Activated B cell treated with CpG ODN at 0.5 μM for 24 hours (primary cell): ENCODE measurements at regions not wholly inside any gene's neighbourhood (a gene's known extent, or its start where the extent isn't known, plus 50 kb on each side); places are given as distances from the start of the nearest gene placed in this dataset.

Experiments
- ATAC-seq: fragments of 200-7000 bp; cut with Tn5 transposase; one replicate; pipeline ENCODE4 v1.10.0; 2021; ENCODE audit warnings: low read depth, mild to moderate bottlenecking, moderate library complexity
- CTCF ChIA-PET: fragments of 350-600 bp; sonication (Branson Sonifier 250); formaldehyde crosslinking; loops from one replicate; lab custom pipeline; 2021; ENCODE audit warnings: antibody characterized with exemption; lab: Charles Lee
- POLR2A ChIA-PET: fragments of 350-600 bp; sonication (Branson Sonifier 250); formaldehyde crosslinking; loops from one replicate; lab custom pipeline; 2021; ENCODE audit warnings: antibody characterized with exemption; lab: Charles Lee
- DNase-seq: peaks from one replicate; pipeline ENCODE4 v3.0.0; 2022
- H3K27ac Mint-ChIP-seq: one replicate; pipeline ENCODE4 v1.8.0; 2020; ENCODE audit warnings: mixed read lengths
- H3K27me3 Mint-ChIP-seq: one replicate; pipeline ENCODE4 v1.8.0; 2021; ENCODE audit warnings: mixed read lengths
- H3K36me3 Mint-ChIP-seq: one replicate; pipeline ENCODE4 v1.8.0; 2021; ENCODE audit warnings: low read depth, mixed read lengths
- H3K4me1 Mint-ChIP-seq: one replicate; pipeline ENCODE4 v1.8.0; 2021; ENCODE audit warnings: mixed read lengths
- H3K4me3 Mint-ChIP-seq: one replicate; pipeline ENCODE4 v1.8.0; 2020; ENCODE audit warnings: mild to moderate bottlenecking, mixed read lengths
- H3K9me3 Mint-ChIP-seq: one replicate; pipeline ENCODE4 v1.8.0; 2020; ENCODE audit warnings: mixed read lengths
- CTCF ChIP-seq: fragments of 200-600 bp; IDR thresholded peaks from one replicate; pipeline ENCODE4 v1.8.0; 2022; ENCODE audit warnings: antibody characterized with exemption, mild to moderate bottlenecking
- intact Hi-C: fragments of 100-400 bp; cut with micrococcal nuclease; formaldehyde crosslinking; loops from one replicate; pipeline ENCODE4 v1.15.1; 2024

GRCh38 chr5:99072846-99073245 lies 144.0 kb upstream of the CHD1 start:
- ChIA-PET POLR2A (no interaction called here), CTCF (no interaction called here)
- Mint-ChIP-seq H3K36me3 (no peaks in the 10 kb centered on the region), H3K4me1 (peaks cover 5% of the 10 kb centered on the region), H3K27ac (no peak overlapping the region), H3K27me3 (peaks cover 8% of the 10 kb centered on the region), H3K9me3 (peaks cover 3% of the 10 kb centered on the region), H3K4me3 (no peak overlapping the region)
- DNase-seq (no peak), ATAC-seq (no peak)
- no peak for TF ChIP-seq CTCF
- intact Hi-C loops: no loop called here

- ChIA-PET CTCF (interaction anchor here (1.5 kb wide), 1 partner anchor 10 kb away, joined by 3 read pairs; no protein-coding TSS in a partner anchor), POLR2A (no interaction called here)
Measured at GRCh38 chr5:99070822-99071221, 142.0 kb upstream of the CHD1 start.

GRCh38 chr5:99070362-99070761 lies 141.6 kb upstream of the CHD1 start:
- ChIA-PET POLR2A (interaction anchor here (0.6 kb wide), 1 partner anchor 170 kb away, joined by 6 read pairs; no protein-coding TSS in a partner anchor), CTCF (interaction anchor here (1.5 kb wide), 1 partner anchor 10 kb away, joined by 3 read pairs; no protein-coding TSS in a partner anchor)
- Mint-ChIP-seq H3K4me1 (peaks cover 5% of the 10 kb centered on the region), H3K27ac (no peak overlapping the region), H3K4me3 (no peak overlapping the region), H3K9me3 (peaks cover 3% of the 10 kb centered on the region), H3K36me3 (no peaks in the 10 kb centered on the region), H3K27me3 (no peaks in the 10 kb centered on the region)
- ATAC-seq (no peak), DNase-seq (no peak)
- intact Hi-C loops: no loop called here
- TF ChIP-seq CTCF: no peak

More at GRCh38 chr5:99070822-99071221, 142.0 kb upstream of the CHD1 start:
- peaks cover 5% of the 10 kb centered on the region for H3K4me1 Mint-ChIP-seq
- DNase-seq: no peak
- intact Hi-C loops: no loop called here
- peaks cover 3% of the 10 kb centered on the region for H3K9me3 Mint-ChIP-seq
- H3K27me3 Mint-ChIP-seq: no peaks in the 10 kb centered on the region
- no peak overlapping the region for H3K4me3 Mint-ChIP-seq
- no peak overlapping the region for H3K27ac Mint-ChIP-seq
- no peak for ATAC-seq
- TF ChIP-seq CTCF: no peak
- H3K36me3 Mint-ChIP-seq: no peaks in the 10 kb centered on the region

- CTCF ChIA-PET: no interaction called here
- no peak for ATAC-seq
- H3K4me1 Mint-ChIP-seq: peaks cover 5% of the 10 kb centered on the region
Measured at GRCh38 chr5:99068944-99069650, 140.3 kb upstream of the CHD1 start.

More at GRCh38 chr5:99068944-99069650, 140.3 kb upstream of the CHD1 start:
- DNase-seq: no peak
- no peak for TF ChIP-seq CTCF
- peaks cover 3% of the 10 kb centered on the region for H3K9me3 Mint-ChIP-seq
- H3K36me3 Mint-ChIP-seq: no peaks in the 10 kb centered on the region
- H3K27me3 Mint-ChIP-seq: no peaks in the 10 kb centered on the region
- no peak overlapping the region for H3K4me3 Mint-ChIP-seq
- H3K27ac Mint-ChIP-seq: no peak overlapping the region
- POLR2A ChIA-PET: no interaction called here
- intact Hi-C loops: no loop called here
